SKM-1 treated with dmso at 0.1 percent for 144 hours (cell line): ENCODE measurements at regions not wholly inside any gene's neighbourhood (a gene's known extent, or its start where the extent isn't known, plus 50 kb on each side); places are given as distances from the start of the nearest gene placed in this dataset.
A peak's percentile ranks its signal among the peaks of the same experiment; 100 is the strongest.
"Not testable (repeated sequence)": the region's sequence is repeated elsewhere in the genome, so short reads cannot be mapped to it uniquely, and the experiment has no call there.

Source experiments
- DNase-seq: peaks from one replicate; lab custom pipeline; 2025; ENCODE audit not compliant: unreplicated experiment; lab: John Stamatoyannopoulos, UW

GRCh38 chr9:82763656-82764055 is 299.3 kb downstream of the RASEF start:
- no peak for DNase-seq

- no peak for DNase-seq
These were observed 298.8 kb downstream of the RASEF start for GRCh38 chr9:82764061-82764668.

- DNase-seq = not testable (repeated sequence)
These were observed 288.2 kb downstream of the RASEF start for GRCh38 chr9:82774707-82775231.

DNA sequence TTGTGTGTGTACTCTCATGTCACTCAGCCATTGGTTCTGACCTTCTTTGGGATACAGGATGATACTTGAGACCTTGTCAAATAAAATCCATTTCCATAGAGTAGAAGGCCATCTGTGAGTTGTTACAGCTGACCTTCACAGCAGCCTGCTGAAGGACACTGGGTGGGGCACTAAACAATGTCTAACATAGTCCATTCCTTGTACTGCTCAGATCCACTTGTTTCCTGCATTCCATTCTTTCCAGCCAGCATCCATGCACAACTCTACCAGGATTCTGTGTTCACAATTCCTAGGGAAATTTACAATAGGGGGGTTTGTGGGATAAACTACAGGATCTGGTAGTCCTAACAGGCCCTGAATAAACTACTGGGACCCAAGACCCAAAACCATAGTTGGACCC is 286.4 kb downstream of the RASEF start:
- DNase-seq = no peak

DNA sequence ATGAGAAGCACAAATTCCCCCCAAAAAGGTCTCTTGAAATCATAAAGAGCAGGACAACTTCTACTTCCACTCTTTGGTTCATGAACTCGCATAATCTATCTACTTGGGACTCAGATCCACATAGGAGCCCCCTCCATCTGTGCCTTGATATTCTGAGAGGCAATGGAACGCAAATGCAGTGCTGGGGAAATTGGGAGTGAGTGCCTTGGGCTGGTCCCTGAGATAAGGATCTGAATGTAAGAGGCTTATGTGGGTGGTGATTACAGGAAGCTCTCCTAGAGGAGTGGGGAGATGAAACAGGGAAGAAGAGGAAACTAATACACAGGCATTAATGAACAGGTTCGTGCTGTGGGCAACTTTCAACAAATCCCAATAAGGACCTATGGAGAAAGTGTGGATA is 285.6 kb downstream of the RASEF start:
- no peak for DNase-seq

- DNase-seq = not testable (repeated sequence)
These were observed 284.0 kb downstream of the RASEF start for GRCh38 chr9:82778923-82779322.

DNA sequence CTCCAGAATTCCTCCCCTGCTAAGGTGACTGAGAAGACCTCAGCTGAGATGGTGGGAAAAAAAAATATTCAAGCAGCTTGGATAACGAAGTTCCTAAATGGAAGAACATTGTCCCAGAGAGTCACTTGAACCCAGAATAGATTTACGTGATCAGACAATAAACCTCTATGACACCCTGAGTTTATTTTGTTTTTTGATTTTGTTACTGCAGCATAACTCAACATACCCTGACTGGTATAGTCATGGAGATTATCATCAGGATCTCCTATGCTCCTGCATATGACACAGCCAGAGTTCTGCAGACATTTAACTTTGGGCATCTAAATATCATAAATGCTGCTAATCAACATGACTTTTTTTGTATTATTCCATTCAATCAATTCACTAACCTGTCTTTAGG is 282.9 kb downstream of the RASEF start:
- no peak for DNase-seq

GRCh38 chr9:82781921-82782392 is 281.0 kb downstream of the RASEF start:
- DNase-seq = no peak

DNA sequence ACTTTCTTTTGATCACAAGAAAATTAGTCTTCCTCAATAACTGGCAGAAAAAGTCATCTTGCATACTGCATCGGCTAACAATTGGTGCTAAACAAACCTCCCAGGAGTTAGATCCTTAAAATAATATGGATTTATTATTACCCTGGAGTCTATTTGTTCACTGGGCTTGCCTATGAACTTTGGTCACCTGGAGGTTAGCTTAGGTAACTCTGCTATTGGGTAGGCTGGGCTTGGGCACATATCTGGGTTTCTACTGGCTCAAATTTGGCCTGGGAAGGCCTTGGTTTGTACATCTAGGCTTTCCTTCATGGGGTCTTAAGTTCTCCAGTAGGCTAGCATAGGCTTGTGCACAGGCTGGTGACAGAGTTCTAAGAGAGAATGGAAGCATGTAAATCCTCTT is 279.9 kb downstream of the RASEF start:
- no peak for DNase-seq

- no peak for DNase-seq
These were observed 278.4 kb downstream of the RASEF start for GRCh38 chr9:82784589-82784988.

DNA sequence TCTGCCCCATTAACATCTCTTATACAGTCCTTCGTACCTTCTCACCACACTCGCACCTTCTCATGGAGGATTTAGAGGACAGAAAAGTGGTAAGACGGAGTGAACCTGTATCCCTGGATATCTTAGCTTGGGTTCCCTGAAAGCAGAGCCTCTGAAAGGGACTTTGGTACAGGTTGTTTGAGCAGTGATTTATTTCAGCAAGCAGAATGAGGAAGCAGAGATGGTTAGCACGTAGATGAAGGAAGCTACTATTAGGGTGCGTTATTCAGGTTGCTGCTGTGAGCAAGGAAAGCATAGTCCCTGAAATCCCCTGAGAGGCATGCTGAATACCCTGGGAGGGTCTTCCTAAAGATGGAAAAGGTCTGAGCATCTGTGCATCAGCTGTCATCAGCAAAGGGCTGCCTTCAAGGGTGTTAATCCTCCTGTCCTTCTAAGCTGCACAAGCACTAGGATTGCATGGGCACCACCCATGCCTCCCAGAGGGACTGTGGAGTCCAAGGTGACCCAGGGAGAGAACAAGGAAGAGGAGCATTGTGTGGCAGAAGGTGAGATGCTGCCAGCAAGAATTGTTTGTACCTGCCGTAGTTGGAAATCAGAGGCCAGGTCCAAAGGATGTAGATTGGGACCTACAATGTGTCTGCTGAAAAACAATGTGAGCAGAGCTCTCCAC is 273.7 kb downstream of the RASEF start:
- DNase-seq = no peak

DNA sequence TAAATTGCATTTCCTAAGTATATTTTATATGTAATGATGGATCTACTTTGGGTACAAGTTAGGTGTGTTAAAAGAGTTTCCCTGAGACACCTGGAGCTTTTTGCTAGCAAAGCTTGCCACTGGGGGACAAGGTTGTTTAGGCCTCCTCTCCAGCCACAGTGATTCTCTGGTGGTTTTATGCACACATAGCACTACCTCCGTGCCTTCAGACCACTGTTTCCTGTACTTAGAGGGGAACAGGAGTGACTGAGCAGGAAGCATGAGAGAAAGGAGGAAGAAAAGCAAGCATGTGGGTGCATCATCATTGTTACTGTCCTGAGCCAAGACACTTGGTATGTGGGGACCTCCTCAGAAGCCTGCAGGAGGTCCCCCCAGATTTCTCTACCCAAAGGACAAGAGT is 272.1 kb downstream of the RASEF start:
- DNase-seq = peak; percentile 26

GRCh38 chr9:82791692-82792091 is 271.2 kb downstream of the RASEF start:
- no peak for DNase-seq

- no peak for DNase-seq
These were observed 265.4 kb downstream of the RASEF start for GRCh38 chr9:82797534-82797933.

GRCh38 chr9:82799286-82799685 is 263.7 kb downstream of the RASEF start:
- DNase-seq = no peak

- no peak for DNase-seq
These were observed 257.9 kb downstream of the RASEF start for GRCh38 chr9:82805027-82805426.

GRCh38 chr9:82808478-82808877 is 254.5 kb downstream of the RASEF start:
- no peak for DNase-seq

DNA sequence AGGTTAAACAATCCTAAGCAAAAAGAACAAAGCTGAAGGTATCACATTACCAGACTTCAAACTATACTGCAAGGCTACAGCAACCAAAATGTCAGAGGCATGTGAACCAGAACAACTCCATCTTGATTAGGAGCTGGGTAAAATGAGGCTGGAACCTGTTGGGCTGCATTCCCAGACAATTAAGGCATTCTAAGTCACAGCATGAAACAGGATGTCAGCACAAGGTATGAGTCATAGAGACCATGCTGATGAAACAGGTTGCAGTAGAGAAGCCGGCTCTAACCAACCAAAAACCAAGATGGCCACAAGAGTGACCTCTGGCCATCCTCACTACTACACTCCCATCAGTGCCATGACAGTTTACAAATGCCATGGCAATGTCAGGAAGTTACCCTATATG is 252.0 kb downstream of the RASEF start:
- peak; percentile 39 for DNase-seq

DNA sequence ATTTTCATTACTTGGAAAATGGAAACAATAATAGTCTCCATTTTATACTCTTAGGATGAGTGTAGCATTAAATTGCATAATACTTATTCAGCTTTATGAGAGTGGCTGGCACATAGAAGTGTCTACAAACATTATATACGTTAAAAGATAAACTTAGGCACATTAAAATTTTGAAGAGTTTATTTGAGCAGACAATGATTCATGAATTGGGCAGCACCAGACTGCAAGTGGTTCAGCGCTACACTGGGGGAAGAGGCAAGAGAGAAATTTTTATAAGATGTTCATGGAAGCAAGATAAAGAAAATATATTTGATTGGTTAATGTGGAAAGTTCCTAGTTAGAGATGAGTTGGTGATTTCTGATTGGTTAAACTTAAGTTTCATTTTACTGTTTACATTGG is 243.7 kb downstream of the RASEF start:
- DNase-seq = no peak

- peak; percentile 68 for DNase-seq
These were observed 242.8 kb downstream of the RASEF start for GRCh38 chr9:82820186-82820585.

DNA sequence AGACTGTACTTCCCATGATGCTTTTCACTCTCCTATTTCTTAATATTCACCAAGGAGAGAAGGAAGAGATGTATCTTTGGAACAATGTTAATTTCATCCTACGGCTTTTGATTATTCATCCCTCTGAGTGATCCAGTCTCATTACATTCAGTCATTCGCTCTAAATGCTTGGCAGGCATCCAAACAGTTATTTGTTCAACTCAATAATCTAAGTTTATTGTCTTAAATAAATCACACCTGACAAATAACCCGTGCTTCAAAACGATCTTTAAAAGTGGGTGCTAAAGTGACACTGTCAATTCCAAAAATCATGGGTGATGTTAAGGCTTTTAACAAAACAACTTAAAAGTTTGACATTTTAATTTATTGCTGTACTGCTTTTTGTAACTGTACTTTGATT is 233.1 kb downstream of the RASEF start:
- DNase-seq = no peak

DNA sequence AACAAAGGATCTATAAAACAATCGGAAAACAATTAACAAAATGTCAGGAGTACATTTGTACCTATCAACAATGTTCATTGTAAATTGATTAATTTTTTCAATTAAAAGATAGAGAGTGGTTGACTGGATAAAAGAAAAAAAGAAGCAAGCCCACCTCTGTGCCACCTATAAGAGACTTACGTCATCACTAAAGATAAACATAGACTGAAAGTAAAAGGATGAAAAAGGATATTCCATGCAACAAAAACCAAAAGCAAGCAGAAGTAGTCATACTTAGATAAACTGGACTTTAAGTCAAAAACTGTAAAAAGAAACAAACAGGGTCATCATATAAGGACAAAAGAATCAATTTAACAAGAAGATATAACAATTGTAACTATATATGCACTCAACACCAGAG is 197.4 kb downstream of the RASEF start:
- no peak for DNase-seq
